GM18508 (cell line): ENCODE measurements at regions not wholly inside any gene's neighbourhood (a gene's known extent, or its start where the extent isn't known, plus 50 kb on each side); places are given as distances from the start of the nearest gene placed in this dataset.
"Not testable (repeated sequence)": the region's sequence is repeated elsewhere in the genome, so short reads cannot be mapped to it uniquely, and the experiment has no call there.

Source experiments
- ATAC-seq: cut with Tn5 transposase; IDR thresholded peaks from one replicate; pipeline ENCODE4 v1.9.1; 2021; ENCODE audit warnings: moderate number of reproducible peaks; ENCODE audit not compliant: insufficient read depth, unreplicated experiment

GRCh38 chr10:5576780-5577624 lies 52.2 kb downstream of the CALML3 start:
- ATAC-seq, result no peak

- not testable (repeated sequence) for ATAC-seq
These were observed 55.3 kb downstream of the CALML3 start for GRCh38 chr10:5580038-5580428.

- peak; percentile 47 for ATAC-seq
These were observed 57.2 kb downstream of the CALML3 start for GRCh38 chr10:5581670-5582566.

DNA sequence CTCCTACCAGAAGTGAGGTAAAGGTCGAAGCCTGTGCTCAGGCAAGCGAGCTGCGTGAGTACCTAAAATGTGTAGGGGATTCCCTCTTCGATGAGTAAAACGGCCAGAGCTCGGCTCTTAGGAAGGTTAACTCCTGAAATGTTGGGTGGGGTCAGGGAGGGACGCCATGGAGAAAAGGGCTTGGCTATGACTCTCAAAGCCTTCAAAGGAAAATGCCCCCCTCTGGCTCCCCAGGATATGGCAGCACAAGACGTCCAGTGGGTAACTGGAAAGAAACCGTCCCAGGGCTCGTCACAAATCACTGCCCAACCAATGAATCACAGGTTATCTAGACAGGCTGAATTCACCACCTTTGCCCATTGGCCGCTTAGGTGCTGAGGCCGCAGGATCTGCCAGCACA lies 58.0 kb downstream of the CALML3 start:
- ATAC-seq, result no peak

DNA sequence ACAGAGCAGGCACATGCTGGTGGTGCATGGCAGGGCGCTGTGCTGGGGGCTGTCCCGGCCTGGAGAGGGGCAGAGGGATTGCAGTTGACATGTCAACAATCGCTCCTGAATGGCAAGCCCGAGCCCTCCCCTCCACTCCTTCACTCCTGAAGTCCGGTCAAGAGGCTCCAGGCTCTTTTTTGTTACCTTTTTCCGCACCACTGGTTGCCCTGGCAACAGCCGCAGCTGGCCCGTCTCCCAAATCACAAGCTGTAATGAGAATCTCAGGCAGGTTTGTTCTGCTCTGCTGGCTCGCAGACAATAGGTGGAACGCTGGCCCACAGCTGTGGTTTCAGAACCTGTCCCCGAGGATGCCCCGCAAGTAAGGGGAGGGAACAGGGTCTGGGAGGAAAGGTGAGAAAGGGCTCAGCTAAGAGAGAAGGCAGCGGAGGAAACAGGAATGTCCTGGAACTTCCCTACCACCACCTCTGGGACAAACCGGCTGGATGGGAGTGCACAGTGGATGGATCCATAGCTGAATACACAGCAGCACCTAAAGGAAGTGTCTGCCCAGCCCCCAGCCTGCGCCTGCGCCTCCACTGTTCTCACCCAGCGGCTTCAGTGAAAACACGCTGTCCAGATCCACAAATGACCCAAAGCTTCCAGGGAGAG lies 58.9 kb downstream of the CALML3 start:
- no peak for ATAC-seq

GRCh38 chr10:5584895-5585516 lies 60.2 kb downstream of the CALML3 start:
- ATAC-seq, result no peak

DNA sequence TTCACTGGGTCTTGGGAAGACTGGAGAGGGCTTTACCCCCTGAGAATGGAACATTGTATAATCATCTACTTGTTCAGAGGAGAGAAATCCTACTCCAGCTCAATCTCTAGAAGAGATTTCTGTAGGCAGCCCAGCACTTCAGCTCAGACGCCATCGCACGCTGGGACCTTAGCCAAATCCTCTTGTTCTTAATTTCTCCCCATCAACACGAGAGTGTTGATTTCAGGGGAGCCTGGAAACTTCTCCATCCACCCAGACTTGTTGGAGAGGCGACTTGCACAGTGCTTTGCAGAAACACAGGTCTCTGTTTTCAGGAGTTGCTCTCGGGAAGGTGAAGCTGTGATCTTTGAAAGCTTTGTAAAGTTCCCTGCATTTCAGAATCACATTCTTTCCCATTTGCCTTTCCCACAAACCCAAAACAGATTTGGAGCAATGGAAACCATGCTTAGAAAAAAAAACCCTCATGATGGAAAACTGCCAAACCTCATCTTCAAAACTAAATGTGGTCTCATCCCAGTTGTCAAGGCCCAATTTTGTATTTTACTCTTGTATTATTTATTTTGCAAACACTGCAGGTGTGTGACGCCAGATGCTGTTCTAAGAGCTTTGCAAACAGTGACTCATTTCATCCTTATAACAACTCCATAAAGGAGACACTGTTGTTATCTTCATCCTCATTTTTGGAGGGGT lies 60.9 kb downstream of the CALML3 start:
- no peak for ATAC-seq

GRCh38 chr10:5587151-5588079 lies 62.7 kb downstream of the CALML3 start:
- no peak for ATAC-seq

- ATAC-seq, result no peak
These were observed 63.3 kb downstream of the CALML3 start for GRCh38 chr10:5588080-5588453.

- no peak for ATAC-seq
These were observed 63.8 kb downstream of the CALML3 start for GRCh38 chr10:5588603-5589002.
